Fibroblast of villous mesenchyme (primary cell): ENCODE measurements at regions not wholly inside any gene's neighbourhood (a gene's known extent, or its start where the extent isn't known, plus 50 kb on each side); places are given as distances from the start of the nearest gene placed in this dataset.

ENCODE experiments used
- DNase-seq: peaks from one replicate; pipeline ENCODE4 v3.0.0-alpha.2; 2010; ENCODE audit warnings: low read depth
- H3K4me3 ChIP-seq: 2 replicates; pipeline ENCODE4 v1.5.1; 2011; ENCODE audit warnings: low read depth, mild to moderate bottlenecking, low read length
- TF ChIP-seq, protein P1 (sequence below): IDR thresholded peaks from 2 replicates; pipeline ENCODE4 v1.5.1; 2012; ENCODE audit warnings: low read depth, mild to moderate bottlenecking, low read length; ENCODE audit not compliant: insufficient read depth

GRCh38 chr5:63286724-63287123 is 675.5 kb downstream of the HTR1A start:
- DNase-seq, result no peak
- H3K4me3 ChIP-seq, result no peak overlapping the region
- TF ChIP-seq, protein P1, sequence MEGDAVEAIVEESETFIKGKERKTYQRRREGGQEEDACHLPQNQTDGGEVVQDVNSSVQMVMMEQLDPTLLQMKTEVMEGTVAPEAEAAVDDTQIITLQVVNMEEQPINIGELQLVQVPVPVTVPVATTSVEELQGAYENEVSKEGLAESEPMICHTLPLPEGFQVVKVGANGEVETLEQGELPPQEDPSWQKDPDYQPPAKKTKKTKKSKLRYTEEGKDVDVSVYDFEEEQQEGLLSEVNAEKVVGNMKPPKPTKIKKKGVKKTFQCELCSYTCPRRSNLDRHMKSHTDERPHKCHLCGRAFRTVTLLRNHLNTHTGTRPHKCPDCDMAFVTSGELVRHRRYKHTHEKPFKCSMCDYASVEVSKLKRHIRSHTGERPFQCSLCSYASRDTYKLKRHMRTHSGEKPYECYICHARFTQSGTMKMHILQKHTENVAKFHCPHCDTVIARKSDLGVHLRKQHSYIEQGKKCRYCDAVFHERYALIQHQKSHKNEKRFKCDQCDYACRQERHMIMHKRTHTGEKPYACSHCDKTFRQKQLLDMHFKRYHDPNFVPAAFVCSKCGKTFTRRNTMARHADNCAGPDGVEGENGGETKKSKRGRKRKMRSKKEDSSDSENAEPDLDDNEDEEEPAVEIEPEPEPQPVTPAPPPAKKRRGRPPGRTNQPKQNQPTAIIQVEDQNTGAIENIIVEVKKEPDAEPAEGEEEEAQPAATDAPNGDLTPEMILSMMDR, result no peak

- H3K4me3 ChIP-seq, result no peak overlapping the region
- DNase-seq, result peak; percentile 51
- TF ChIP-seq, protein P1, result no peak
These were observed 684.8 kb downstream of the LRRC70 start for GRCh38 chr5:63263411-63263810.

- TF ChIP-seq, protein P1, result no peak
- DNase-seq, result peak; percentile 93
- no peak overlapping the region for H3K4me3 ChIP-seq
These were observed 683.8 kb downstream of the LRRC70 start for GRCh38 chr5:63262185-63262981.

- no peak overlapping the region for H3K4me3 ChIP-seq
- DNase-seq, result no peak
- TF ChIP-seq, protein P1, result no peak
These were observed 683.1 kb downstream of the LRRC70 start for GRCh38 chr5:63261695-63262094.

DNA sequence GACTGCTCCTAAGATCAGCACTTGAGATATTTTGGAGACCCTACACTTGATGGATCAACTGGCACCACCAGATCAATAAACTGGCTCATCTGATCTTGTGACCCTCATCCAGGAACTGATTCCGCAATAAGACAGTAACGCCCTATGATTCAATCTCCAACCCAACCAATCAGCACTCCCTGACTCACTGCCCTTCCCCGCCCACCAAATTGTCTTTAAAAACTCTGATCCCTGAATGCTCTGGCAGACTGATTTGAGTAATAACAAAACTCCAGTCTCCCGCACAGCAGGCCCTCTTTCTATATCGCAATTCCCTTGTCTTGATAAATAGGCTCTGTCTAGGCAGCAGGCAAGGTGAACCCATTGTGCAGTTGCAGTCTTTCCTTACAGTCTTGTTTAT is 677.0 kb downstream of the LRRC70 start:
- TF ChIP-seq, protein P1, result no peak
- H3K4me3 ChIP-seq, result no peak overlapping the region
- no peak for DNase-seq

DNA sequence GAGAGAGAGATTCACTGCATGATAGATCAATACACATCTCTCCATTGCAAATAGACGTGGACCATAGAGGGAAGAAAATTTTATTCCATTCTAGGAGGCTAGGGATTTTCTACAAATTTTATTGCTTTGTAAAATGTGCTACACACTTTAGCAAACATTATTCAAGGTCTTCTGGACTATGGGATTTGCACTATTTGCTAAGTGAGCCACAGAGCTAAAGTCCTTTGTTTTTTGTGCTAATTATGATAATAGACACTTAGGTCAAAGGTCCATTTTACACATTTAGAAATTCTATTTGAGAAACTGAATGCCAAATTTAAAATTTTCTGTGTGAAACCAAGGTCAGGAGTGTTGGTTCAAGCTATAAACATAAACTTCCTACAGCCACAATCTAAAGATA is 672.3 kb downstream of the LRRC70 start:
- no peak overlapping the region for H3K4me3 ChIP-seq
- TF ChIP-seq, protein P1, result no peak
- DNase-seq, result no peak

DNA sequence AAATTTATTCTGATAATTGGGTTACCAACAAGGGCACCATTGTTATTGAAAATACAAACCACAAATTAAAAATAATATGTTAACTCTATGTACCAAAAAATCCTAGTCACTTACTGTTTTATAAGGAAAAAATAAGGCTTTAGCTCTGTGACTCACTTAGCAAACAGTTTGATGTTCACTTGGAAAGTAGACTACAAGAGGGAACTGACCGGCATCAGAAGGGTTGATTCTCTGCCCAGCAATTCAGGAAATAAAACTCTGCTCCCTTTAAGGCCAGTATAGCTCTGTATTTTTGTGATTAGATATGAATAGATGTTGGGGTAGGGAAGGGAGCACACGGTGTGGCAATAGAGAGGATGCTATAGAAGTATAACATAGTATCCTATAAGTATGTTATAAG is 671.3 kb downstream of the LRRC70 start:
- no peak overlapping the region for H3K4me3 ChIP-seq
- DNase-seq, result no peak
- TF ChIP-seq, protein P1, result no peak
